ENCODE measurements at regions not wholly inside any gene's neighbourhood (a gene's known extent, or its start where the extent isn't known, plus 50 kb on each side); places are given as distances from the start of the nearest gene placed in this dataset.
"Not testable (repeated sequence)": the region's sequence is repeated elsewhere in the genome, so short reads cannot be mapped to it uniquely, and the experiment has no call there.

DNA sequence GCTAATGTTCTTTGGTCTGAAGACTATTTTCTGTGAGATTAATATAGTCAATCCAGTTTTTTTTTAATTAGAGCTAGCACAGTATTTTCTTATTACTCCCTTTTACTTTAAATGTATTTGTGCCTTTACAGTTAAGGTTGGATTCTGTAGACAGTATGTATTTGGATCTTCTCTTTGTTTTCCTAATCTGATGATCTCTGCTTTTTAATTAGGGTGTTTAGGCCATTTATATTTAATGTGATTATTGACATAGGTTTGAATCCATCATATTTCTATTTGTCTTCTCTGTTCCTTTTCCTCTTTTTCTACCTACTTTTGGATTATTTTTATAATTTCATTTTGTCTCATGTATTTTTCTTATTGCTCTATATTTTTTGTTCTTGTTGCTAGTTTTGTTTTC lies 437.7 kb downstream of the CPS1 start:
- H3K4me2 ChIP-seq = no peak overlapping the region
- H3K27me3 ChIP-seq = no peaks in the 10 kb centered on the region
- H3K9ac ChIP-seq = no peak overlapping the region
- no peak for TF ChIP-seq Cebpa-rat (IDR thresholded peaks at IDR 0.05)
- H4K20me1 ChIP-seq = no peaks in the 10 kb centered on the region
- H3K27ac ChIP-seq = no peak overlapping the region
- 0 out of 2 replicates have a peak, but pooled peaks cover 3% of the 10 kb centered on the region for H3K4me1 ChIP-seq
- no peak overlapping the region for H3K4me3 ChIP-seq
- H3K9me3 ChIP-seq = no peaks in the 10 kb centered on the region
- H3K36me3 ChIP-seq = no peaks in the 10 kb centered on the region

DNA sequence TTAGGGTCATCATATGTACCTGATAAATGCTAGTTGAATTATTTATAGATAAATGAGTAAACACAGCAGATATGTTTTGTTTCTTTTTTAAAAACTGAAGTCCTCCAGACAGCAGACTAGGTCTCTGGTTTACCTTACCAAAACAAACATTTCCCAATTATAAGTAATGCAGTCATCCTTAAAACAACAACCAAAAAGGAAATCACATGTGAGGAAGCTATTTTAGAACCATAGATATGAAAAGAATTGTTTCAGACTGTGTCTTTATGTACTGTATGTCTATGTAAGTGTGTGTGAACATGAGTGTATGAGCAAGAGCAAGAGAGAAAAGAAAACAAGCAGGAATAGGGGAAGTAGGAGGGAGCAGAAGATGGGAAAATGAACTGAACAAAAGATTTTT lies 441.0 kb downstream of the CPS1 start:
- Histone ChIP-seq H3K9me3 (no peaks in the 10 kb centered on the region), H3K27me3 (no peaks in the 10 kb centered on the region), H3K4me3 (no peak overlapping the region), H3K36me3 (no peaks in the 10 kb centered on the region), H3K9ac (no peak overlapping the region), H3K27ac (no peak overlapping the region), H4K20me1 (no peaks in the 10 kb centered on the region), H3K4me2 (no peak overlapping the region), H3K4me1 (0 out of 2 replicates have a peak, but pooled peaks cover 3% of the 10 kb centered on the region)
- TF ChIP-seq Cebpa-rat (IDR thresholded peaks at IDR 0.05) = no peak

DNA sequence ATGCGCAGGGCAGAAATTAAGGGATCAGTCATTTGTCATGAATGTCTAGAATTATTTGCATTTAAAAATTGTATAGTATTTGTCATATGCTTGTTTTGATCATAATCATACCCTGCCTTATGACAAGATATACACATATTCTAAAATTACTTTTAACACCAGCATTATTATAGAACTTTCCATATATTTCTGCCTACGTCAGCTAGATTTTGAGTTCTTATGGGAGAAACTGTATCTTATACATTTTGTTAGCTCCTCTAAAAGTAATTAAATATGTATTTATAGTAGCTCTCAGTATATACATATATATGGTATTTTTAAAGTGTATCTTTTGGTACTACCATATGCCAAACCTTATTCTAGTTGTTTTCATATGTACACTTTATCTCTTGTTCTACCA lies 441.9 kb downstream of the CPS1 start:
- no peaks in the 10 kb centered on the region for H3K27me3 ChIP-seq

DNA sequence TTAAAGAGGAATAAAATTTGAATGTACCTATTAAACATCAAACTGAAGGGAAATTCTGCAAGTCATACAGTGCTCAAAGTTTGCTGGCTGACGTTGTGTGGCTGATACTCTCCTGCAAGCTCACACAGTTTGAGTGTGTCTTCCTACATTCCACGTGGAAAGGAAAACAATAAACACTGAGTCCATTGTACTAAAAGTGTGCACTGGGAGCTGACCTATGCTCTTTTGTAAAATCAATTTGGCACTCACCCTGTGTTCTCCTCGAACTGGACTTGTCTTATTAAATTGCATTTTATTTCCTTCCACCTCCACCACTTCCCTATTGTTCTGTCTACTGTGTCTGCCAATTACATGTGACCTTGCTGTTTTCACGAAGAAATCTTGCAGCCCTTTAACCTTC lies 458.0 kb downstream of the CPS1 start:
- Histone ChIP-seq H4K20me1 (no peaks in the 10 kb centered on the region), H3K36me3 (no peaks in the 10 kb centered on the region), H3K9me3 (no peaks in the 10 kb centered on the region), H3K4me1 (no peaks in the 10 kb centered on the region), H3K27me3 (no peaks in the 10 kb centered on the region), H3K4me3 (no peak overlapping the region), H3K9ac (no peak overlapping the region), H3K27ac (no peak overlapping the region), H3K4me2 (no peak overlapping the region)
- TF ChIP-seq Cebpa-rat (IDR thresholded peaks at IDR 0.05) = no peak

More for the DNA sequence above, 441.9 kb downstream of the CPS1 start:
- H3K9ac ChIP-seq = no peak overlapping the region
- H3K27ac ChIP-seq = no peak overlapping the region
- H3K4me1 ChIP-seq = 0 out of 2 replicates have a peak, but pooled peaks cover 3% of the 10 kb centered on the region
- no peak for TF ChIP-seq Cebpa-rat (IDR thresholded peaks at IDR 0.05)
- H3K9me3 ChIP-seq = no peaks in the 10 kb centered on the region
- no peak overlapping the region for H3K4me2 ChIP-seq
- H4K20me1 ChIP-seq = no peaks in the 10 kb centered on the region
- H3K4me3 ChIP-seq = no peak overlapping the region
- no peaks in the 10 kb centered on the region for H3K36me3 ChIP-seq

DNA sequence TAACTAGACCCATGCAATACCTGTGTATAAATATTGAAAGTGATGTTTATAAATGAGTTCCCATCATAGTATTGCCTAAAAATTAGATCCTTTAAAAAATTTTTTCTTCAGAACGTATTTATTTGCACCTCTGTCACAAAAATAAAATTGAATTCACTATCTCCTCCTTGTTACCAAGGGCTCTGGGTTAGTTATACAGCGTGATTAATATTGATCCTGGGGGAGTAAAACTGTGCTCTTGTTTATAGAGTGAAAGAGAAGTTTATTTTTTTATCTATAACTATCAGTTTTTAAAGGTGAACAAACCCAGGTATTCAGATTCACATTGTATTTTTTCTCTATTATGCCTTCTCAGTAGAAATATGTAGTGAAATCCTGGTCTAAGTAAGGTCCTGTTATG lies 458.5 kb downstream of the CPS1 start:
- H3K9ac ChIP-seq = no peak overlapping the region
- H3K4me2 ChIP-seq = no peak overlapping the region
- H3K4me1 ChIP-seq = no peaks in the 10 kb centered on the region
- H4K20me1 ChIP-seq = no peaks in the 10 kb centered on the region
- no peak overlapping the region for H3K27ac ChIP-seq
- no peak for TF ChIP-seq Cebpa-rat (IDR thresholded peaks at IDR 0.05)
- no peaks in the 10 kb centered on the region for H3K9me3 ChIP-seq
- no peak overlapping the region for H3K4me3 ChIP-seq
- no peaks in the 10 kb centered on the region for H3K27me3 ChIP-seq
- no peaks in the 10 kb centered on the region for H3K36me3 ChIP-seq

DNA sequence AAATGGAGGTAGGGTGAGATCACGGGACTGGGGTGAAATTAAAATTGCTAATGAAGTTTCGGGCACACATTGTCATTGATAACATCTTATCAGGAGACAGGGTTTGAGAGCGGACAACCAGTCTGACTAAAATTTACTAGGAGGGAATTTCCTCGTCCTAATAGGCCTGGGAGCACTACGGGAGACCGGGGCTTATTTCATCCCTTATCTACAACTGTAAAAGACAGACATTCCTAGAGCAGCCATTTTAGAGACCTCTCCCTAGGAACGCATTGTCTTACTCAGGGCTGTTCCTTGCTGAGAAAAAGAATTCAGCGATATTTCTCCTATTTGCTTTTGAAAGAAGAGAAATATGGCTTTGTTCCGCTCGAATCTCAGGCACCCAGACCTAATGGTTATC lies 468.7 kb downstream of the CPS1 start:
- H4K20me1 ChIP-seq, H3K27ac ChIP-seq, H3K9ac ChIP-seq, H3K4me2 ChIP-seq, H3K27me3 ChIP-seq, H3K4me3 ChIP-seq, H3K4me1 ChIP-seq, H3K36me3 ChIP-seq: not testable (repeated sequence)
- peaks cover 28% of the 10 kb centered on the region for H3K9me3 ChIP-seq

DNA sequence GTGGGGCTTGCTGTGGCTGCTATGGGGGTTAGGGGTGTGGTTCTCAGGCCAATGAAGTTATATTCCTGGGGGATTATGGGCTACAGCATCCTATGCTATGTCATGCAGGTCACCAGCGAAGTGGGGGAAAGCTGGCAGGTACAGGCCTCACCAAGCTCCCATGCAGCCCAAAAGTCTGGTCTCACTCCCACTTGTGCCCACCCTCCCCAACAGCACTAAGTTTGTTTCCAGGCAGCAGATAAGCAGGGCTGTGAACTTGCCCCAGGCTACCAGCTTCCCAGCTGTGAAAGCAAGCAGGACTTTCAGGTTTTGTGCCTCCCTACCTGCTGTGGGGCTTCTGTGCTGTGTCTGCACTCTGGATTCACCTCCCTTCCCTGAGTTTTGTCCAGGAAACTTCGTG lies 469.7 kb downstream of the CPS1 start:
- no peak for TF ChIP-seq Cebpa-rat (IDR thresholded peaks at IDR 0.05)
- Histone ChIP-seq H3K9me3 (peaks cover 28% of the 10 kb centered on the region), H3K4me2 (no peak overlapping the region)

DNA sequence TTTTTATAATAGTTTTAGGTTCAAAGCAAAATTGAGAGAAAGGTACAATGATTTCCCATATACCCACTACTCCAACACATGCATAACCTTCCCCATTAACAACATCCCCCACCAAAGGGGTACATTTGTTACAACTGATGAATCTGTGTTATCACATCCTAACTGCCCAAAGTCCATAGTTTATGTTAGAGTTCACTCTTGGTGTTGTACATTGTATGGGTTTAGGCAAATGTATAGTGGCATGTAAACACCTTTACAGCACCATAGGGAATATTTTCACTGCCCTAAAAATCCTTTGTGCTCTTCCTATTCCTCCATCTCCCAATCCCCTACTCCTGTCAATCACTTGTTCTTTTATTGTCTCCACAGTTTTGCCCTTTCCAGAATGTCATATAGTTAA lies 471.6 kb downstream of the CPS1 start:
- TF ChIP-seq Cebpa-rat (IDR thresholded peaks at IDR 0.05) = no peak
- H3K36me3 ChIP-seq = no peaks in the 10 kb centered on the region
- peaks cover 28% of the 10 kb centered on the region for H3K9me3 ChIP-seq
- H3K9ac ChIP-seq = no peak overlapping the region
- no peaks in the 10 kb centered on the region for H3K27me3 ChIP-seq
- no peak overlapping the region for H3K27ac ChIP-seq
- no peak overlapping the region for H3K4me3 ChIP-seq
- no peaks in the 10 kb centered on the region for H3K4me1 ChIP-seq
- H4K20me1 ChIP-seq = no peaks in the 10 kb centered on the region
- H3K4me2 ChIP-seq = no peak overlapping the region

More for the DNA sequence above, 469.7 kb downstream of the CPS1 start:
- no peaks in the 10 kb centered on the region for H4K20me1 ChIP-seq
- no peak overlapping the region for H3K4me3 ChIP-seq
- no peak overlapping the region for H3K9ac ChIP-seq
- H3K27ac ChIP-seq = no peak overlapping the region
- H3K27me3 ChIP-seq = no peaks in the 10 kb centered on the region
- no peaks in the 10 kb centered on the region for H3K4me1 ChIP-seq
- no peaks in the 10 kb centered on the region for H3K36me3 ChIP-seq

DNA sequence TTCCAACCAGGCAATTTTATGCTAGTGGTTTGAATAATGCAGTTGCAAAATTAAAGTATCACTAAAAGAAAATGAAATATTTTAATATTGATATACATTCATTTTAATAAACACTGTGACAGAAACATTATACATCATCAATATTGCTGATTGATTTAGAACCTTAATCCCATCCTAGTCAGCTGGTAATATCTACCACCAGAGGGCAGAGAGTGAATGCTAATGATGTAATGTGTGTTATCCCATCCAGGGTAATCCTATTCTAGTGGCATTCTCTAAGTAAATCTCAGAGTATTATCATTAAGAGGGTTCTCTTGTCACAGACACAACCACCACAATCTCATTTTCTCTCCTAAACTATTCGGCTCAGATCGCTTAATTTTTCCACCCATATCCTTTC lies 477.4 kb downstream of the CPS1 start:
- H3K36me3 ChIP-seq = no peaks in the 10 kb centered on the region
- H3K4me1 ChIP-seq = no peaks in the 10 kb centered on the region
- H3K27ac ChIP-seq = no peak overlapping the region
- H3K27me3 ChIP-seq = no peaks in the 10 kb centered on the region
- no peak for TF ChIP-seq Cebpa-rat (IDR thresholded peaks at IDR 0.05)
- no peak overlapping the region for H3K9ac ChIP-seq
- H3K9me3 ChIP-seq = no peaks in the 10 kb centered on the region
- no peaks in the 10 kb centered on the region for H4K20me1 ChIP-seq
- no peak overlapping the region for H3K4me3 ChIP-seq
- no peak overlapping the region for H3K4me2 ChIP-seq

DNA sequence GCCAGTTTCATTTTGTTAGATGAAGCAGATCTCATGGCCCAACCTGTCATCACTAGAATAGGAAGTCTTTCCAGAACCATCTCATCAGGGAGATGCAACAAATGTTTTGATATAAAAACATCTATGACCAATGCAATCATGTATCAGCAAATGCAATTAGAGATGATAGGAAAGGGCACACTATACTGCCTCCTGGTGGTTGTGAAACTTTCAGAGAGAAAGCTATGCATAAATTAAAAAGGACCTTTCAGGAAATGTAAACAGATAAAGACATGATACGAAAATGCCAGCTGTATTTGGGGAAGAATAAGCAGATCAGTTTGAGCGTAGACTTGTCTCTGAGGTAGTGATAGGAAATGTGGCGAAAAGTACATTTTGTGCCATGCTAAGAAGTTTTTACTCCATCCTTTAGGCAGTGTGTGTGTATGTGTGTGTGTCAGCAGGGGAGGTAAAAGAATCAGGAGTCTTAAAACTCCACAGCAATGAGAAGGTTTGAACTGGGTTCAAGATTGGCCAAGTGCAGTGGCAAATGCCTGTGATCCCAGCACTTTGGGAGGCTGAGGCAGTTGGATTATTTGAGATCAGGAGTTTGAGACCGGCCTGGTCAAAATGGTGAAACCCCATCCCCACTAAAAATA lies 479.3 kb downstream of the CPS1 start:
- TF ChIP-seq Cebpa-rat (IDR thresholded peaks at IDR 0.05) = no peak
- no peak overlapping the region for H3K27ac ChIP-seq
- H3K4me3 ChIP-seq = no peak overlapping the region
- H4K20me1 ChIP-seq = no peaks in the 10 kb centered on the region
- no peak overlapping the region for H3K9ac ChIP-seq
- H3K27me3 ChIP-seq = no peaks in the 10 kb centered on the region
- H3K9me3 ChIP-seq = no peaks in the 10 kb centered on the region
- H3K4me1 ChIP-seq = no peaks in the 10 kb centered on the region
- H3K4me2 ChIP-seq = no peak overlapping the region
- no peaks in the 10 kb centered on the region for H3K36me3 ChIP-seq

DNA sequence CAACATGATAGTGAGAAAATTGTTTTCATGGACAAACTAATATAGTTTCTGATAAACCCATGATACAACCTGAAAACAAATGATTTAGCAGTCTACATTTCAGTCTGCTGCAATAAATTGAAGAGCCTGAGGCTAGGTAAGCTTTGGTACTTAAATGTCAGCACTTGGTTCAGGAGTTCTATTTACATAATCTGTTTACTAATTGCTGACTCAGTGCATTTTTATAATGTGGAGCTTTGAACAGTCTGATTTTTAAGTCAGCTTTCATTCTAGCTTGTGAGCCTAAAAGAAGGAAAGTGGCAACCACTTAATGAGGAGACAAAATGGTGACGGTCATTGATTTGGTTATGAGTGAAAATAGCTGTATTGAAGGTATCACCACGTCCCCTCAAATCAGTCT lies 488.6 kb downstream of the CPS1 start:
- no peak for TF ChIP-seq Cebpa-rat (IDR thresholded peaks at IDR 0.05)
- H3K27ac ChIP-seq = no peak overlapping the region

More for the DNA sequence above, 488.6 kb downstream of the CPS1 start:
- no peaks in the 10 kb centered on the region for H4K20me1 ChIP-seq
- H3K9ac ChIP-seq = no peak overlapping the region
- H3K4me2 ChIP-seq = no peak overlapping the region
- no peak overlapping the region for H3K4me3 ChIP-seq
- no peaks in the 10 kb centered on the region for H3K27me3 ChIP-seq
- no peaks in the 10 kb centered on the region for H3K36me3 ChIP-seq
- H3K4me1 ChIP-seq = no peaks in the 10 kb centered on the region
- no peaks in the 10 kb centered on the region for H3K9me3 ChIP-seq
